ENCODE measurements at regions not wholly inside any gene's neighbourhood (a gene's known extent, or its start where the extent isn't known, plus 50 kb on each side); places are given as distances from the start of the nearest gene placed in this dataset.

- intact Hi-C loops (cut with micrococcal nuclease), result no loop called here
- no TSS peak for BruUV-seq (replicated peaks)
- RAD21 ChIA-PET (ENCODE audit: low non-redundant PET in 1 of 2, low total read pairs in 2 of 2, uncharacterized antibody in 2 of 2, unreplicated experiment in 2 of 2), result no interaction called here
- TF ChIP-seq POLR2A (IDR thresholded peaks at IDR 0.05; ENCODE audit: borderline replicate concordance, extremely low read depth, insufficient read depth, insufficient read length), result no peak
- no peak for TF ChIP-seq EGR1 (IDR thresholded peaks at IDR 0.05; ENCODE audit: low read depth)
- Histone ChIP-seq H3K27me3 (ENCODE audit: insufficient read depth, low read length) (no peaks in the 10 kb centered on the region), H3K4me2 (ENCODE audit: low read length) (no peak overlapping the region), H3K9ac (ENCODE audit: low read length) (no peak overlapping the region), H3K9me2 (ENCODE audit: insufficient read depth) (no peaks in the 10 kb centered on the region), H2AFZ (ENCODE audit: low read depth, low read length, poor library complexity, severe bottlenecking) (no peak overlapping the region), H4K20me1 (ENCODE audit: insufficient read depth) (no peaks in the 10 kb centered on the region), H3K36me3 (ENCODE audit: control insufficient read depth in 1 of 2, insufficient read depth in 2 of 2, low read length in 2 of 2) (no peaks in the 10 kb centered on the region), H3K27ac (ENCODE audit: low read depth, low read length) (no peak overlapping the region), H3K9me3 (ENCODE audit: control insufficient read depth in 1 of 2, insufficient read depth in 1 of 2, low read depth in 1 of 2, low read length in 2 of 2) (no peaks in the 10 kb centered on the region), H3K4me3 (replicated peaks in 1 of 2; ENCODE audit: low read depth in 1 of 2, low read length in 2 of 2) (no peak overlapping the region), H3K4me1 (ENCODE audit: control insufficient read depth in 1 of 2, insufficient read depth in 2 of 2, low read length in 2 of 2) (peaks cover 0 to 6% of the 10 kb centered on the region in 2 experiments; a peak in 2 of 4 replicates), H3K79me2 (ENCODE audit: insufficient read depth, low read length) (no peaks in the 10 kb centered on the region)
- ATAC-seq, result no peak
- CTCF ChIA-PET, result no interaction called here
- DNase-seq (ENCODE audit: low read depth, low spot score), result no peak
- POLR2A ChIA-PET, result no interaction called here
Measured at GRCh38 chr2:196247114-196247975, 76.0 kb upstream of the STK17B start.

- ChIA-PET CTCF (no interaction called here), POLR2A (no interaction called here)
- H2AFZ ChIP-seq (ENCODE audit: low read depth, low read length, poor library complexity, severe bottlenecking), result no peak overlapping the region
- TF ChIP-seq ZFX (IDR thresholded peaks at IDR 0.05), result no peak
- TF ChIP-seq JUND (IDR thresholded peaks at IDR 0.05), result no peak
- TF ChIP-seq RAD21 (IDR thresholded peaks at IDR 0.05; ENCODE audit: low read depth), result no peak
- no peak for TF ChIP-seq YY1 (IDR thresholded peaks at IDR 0.05; ENCODE audit: extremely low read depth, insufficient replicate concordance, low read depth, low read length)
- no peak for TF ChIP-seq EZH2phosphoT487 (IDR thresholded peaks at IDR 0.05; ENCODE audit: borderline replicate concordance)
- no peak for TF ChIP-seq EGR1 (IDR thresholded peaks at IDR 0.05; ENCODE audit: low read depth)
- TF ChIP-seq POLR2A (IDR thresholded peaks at IDR 0.05; ENCODE audit: borderline replicate concordance, extremely low read depth, insufficient read depth, insufficient read length), result no peak
- no peak for TF ChIP-seq TCF7L2 (IDR thresholded peaks at IDR 0.05; ENCODE audit: borderline replicate concordance, extremely low read depth, insufficient read depth, insufficient read length)
- TF ChIP-seq ZNF274 (IDR thresholded peaks at IDR 0.05; ENCODE audit: low read depth, low read length), result no peak
- TF ChIP-seq, protein P1, sequence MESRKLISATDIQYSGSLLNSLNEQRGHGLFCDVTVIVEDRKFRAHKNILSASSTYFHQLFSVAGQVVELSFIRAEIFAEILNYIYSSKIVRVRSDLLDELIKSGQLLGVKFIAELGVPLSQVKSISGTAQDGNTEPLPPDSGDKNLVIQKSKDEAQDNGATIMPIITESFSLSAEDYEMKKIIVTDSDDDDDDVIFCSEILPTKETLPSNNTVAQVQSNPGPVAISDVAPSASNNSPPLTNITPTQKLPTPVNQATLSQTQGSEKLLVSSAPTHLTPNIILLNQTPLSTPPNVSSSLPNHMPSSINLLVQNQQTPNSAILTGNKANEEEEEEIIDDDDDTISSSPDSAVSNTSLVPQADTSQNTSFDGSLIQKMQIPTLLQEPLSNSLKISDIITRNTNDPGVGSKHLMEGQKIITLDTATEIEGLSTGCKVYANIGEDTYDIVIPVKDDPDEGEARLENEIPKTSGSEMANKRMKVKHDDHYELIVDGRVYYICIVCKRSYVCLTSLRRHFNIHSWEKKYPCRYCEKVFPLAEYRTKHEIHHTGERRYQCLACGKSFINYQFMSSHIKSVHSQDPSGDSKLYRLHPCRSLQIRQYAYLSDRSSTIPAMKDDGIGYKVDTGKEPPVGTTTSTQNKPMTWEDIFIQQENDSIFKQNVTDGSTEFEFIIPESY (IDR thresholded peaks at IDR 0.05; ENCODE audit: extremely low read depth, insufficient replicate concordance, low read length), result no peak
- TF ChIP-seq CTCF (IDR thresholded peaks at IDR 0.05 in 2 of 3, conservative IDR thresholded peaks at IDR 0.05 in 1 of 3; ENCODE audit: borderline replicate concordance in 1 of 3, insufficient read depth in 1 of 3, low read depth in 2 of 3, low read length in 2 of 3), result no peak
- TF ChIP-seq SP1 (IDR thresholded peaks at IDR 0.05; ENCODE audit: low read depth), result no peak
- no peak for TF ChIP-seq ELF1 (IDR thresholded peaks at IDR 0.05; ENCODE audit: borderline replicate concordance, low read depth)
- TF ChIP-seq, protein P2, sequence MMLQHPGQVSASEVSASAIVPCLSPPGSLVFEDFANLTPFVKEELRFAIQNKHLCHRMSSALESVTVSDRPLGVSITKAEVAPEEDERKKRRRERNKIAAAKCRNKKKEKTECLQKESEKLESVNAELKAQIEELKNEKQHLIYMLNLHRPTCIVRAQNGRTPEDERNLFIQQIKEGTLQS (IDR thresholded peaks at IDR 0.05), result no peak
- TF ChIP-seq EZH2 (IDR thresholded peaks at IDR 0.05), result no peak
- TF ChIP-seq, protein P3, sequence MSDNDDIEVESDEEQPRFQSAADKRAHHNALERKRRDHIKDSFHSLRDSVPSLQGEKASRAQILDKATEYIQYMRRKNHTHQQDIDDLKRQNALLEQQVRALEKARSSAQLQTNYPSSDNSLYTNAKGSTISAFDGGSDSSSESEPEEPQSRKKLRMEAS (IDR thresholded peaks at IDR 0.05), result no peak
Measured at GRCh38 chr2:196247976-196248280, 76.5 kb upstream of the STK17B start.

More at GRCh38 chr2:196247976-196248280, 76.5 kb upstream of the STK17B start:
- intact Hi-C loops (cut with micrococcal nuclease), result no loop called here
- Histone ChIP-seq H3K4me1 (ENCODE audit: control insufficient read depth in 1 of 2, insufficient read depth in 2 of 2, low read length in 2 of 2) (peaks cover 0 to 6% of the 10 kb centered on the region in 2 experiments; a peak in 2 of 4 replicates), H3K4me3 (replicated peaks in 1 of 2; ENCODE audit: low read depth in 1 of 2, low read length in 2 of 2) (no peak overlapping the region), H3K9me2 (ENCODE audit: insufficient read depth) (no peaks in the 10 kb centered on the region), H3K4me2 (ENCODE audit: low read length) (no peak overlapping the region), H3K27me3 (ENCODE audit: insufficient read depth, low read length) (no peaks in the 10 kb centered on the region), H3K9ac (ENCODE audit: low read length) (no peak overlapping the region), H3K36me3 (ENCODE audit: control insufficient read depth in 1 of 2, insufficient read depth in 2 of 2, low read length in 2 of 2) (no peaks in the 10 kb centered on the region), H3K9me3 (ENCODE audit: control insufficient read depth in 1 of 2, insufficient read depth in 1 of 2, low read depth in 1 of 2, low read length in 2 of 2) (no peaks in the 10 kb centered on the region), H3K27ac (ENCODE audit: low read depth, low read length) (no peak overlapping the region), H4K20me1 (ENCODE audit: insufficient read depth) (no peaks in the 10 kb centered on the region), H3K79me2 (ENCODE audit: insufficient read depth, low read length) (no peaks in the 10 kb centered on the region)
- RAD21 ChIA-PET (ENCODE audit: low non-redundant PET in 1 of 2, low total read pairs in 2 of 2, uncharacterized antibody in 2 of 2, unreplicated experiment in 2 of 2), result no interaction called here
- ATAC-seq (no peak), DNase-seq (ENCODE audit: low read depth, low spot score) (no peak)
- BruUV-seq (replicated peaks), result no TSS peak

Measured in HCT116 (cell line).